Omental fat pad (tissue), 3 donors: ENCODE measurements at regions not wholly inside any gene's neighbourhood (a gene's known extent, or its start where the extent isn't known, plus 50 kb on each side); places are given as distances from the start of the nearest gene placed in this dataset.
A peak's percentile ranks its signal among the peaks of the same experiment; 100 is the strongest.

ENCODE experiments used
- ATAC-seq: fragments of 150-250 bp; one replicate; pipeline ENCODE4 v1.9.1; 2016; ENCODE audit warnings: mild to moderate bottlenecking, moderate library complexity; ENCODE audit not compliant: low FRiP score
- DNase-seq: peaks from one replicate; pipeline ENCODE4 v3.0.0-alpha.2; 2019; ENCODE audit warnings: low spot score
- CTCF ChIP-seq, 3 donors: fragments of 450-650 bp; IDR thresholded peaks; one replicate each; pipeline ENCODE4 v1.5.1; 2016 to 2017; ENCODE audit warnings: antibody characterized with exemption in 3 of 3, mild to moderate bottlenecking in 3 of 3, moderate library complexity in 2 of 3

- no peak for TF ChIP-seq CTCF (IDR thresholded peaks at IDR 0.05)
- ATAC-seq (no peak), DNase-seq (no peak)
These were observed 71.1 kb upstream of the UBL3 start for GRCh38 chr13:29921542-29921941.

DNA sequence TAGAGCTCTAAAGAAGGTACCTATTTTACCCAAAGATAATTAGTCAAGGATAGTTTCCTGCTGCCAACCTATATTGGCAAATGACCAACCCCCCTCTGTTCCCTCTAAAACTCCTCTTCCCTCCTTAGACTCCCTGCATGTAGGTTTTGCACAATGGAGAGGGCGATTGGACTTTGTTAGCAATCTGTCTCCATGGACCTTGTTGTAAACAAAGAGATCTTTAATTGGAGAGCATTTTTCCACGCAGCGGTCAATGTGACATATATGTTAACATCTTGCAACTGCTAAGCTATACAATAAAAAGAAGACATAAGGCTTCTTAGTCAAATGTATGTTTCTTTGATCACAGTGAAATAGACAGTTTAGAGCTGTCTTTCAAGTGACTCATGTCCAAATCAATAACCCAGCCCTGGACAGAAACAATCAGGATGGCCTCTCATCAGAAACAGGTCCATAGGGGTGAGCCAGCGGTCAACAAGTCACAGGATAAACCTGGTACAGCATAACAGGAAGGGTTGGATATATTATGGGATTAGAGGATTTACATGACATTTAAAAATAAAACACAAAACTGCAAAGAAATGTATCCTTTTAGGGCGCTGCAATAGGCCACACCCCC lies 69.7 kb upstream of the UBL3 start:
- no peak for TF ChIP-seq CTCF (IDR thresholded peaks at IDR 0.05)
- ATAC-seq (no peak), DNase-seq (no peak)

DNA sequence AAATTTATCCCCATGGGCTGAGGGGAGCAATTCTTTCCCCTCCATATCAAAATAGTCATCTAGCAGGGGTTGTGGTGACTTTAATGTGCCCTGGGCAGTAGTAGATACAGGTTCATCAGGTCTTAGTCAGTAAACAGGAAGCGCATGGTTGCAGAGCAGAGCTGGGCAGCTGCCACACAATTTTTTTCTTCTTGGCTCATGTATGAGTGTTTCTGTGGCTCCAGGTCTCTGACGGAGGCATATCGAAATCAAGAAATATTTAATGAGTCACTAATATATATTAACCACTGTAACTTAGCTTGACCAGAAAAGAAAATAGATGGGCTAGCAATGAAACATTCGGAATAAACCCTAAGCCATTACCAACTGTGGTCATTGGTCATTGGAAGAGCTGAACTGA lies 68.4 kb upstream of the UBL3 start:
- DNase-seq (no peak), ATAC-seq (peak; percentile 43)
- TF ChIP-seq CTCF (IDR thresholded peaks at IDR 0.05) = no peak

GRCh38 chr13:29917650-29918049 lies 67.2 kb upstream of the UBL3 start:
- TF ChIP-seq CTCF (IDR thresholded peaks at IDR 0.05) = no peak
- ATAC-seq (no peak), DNase-seq (no peak)

DNA sequence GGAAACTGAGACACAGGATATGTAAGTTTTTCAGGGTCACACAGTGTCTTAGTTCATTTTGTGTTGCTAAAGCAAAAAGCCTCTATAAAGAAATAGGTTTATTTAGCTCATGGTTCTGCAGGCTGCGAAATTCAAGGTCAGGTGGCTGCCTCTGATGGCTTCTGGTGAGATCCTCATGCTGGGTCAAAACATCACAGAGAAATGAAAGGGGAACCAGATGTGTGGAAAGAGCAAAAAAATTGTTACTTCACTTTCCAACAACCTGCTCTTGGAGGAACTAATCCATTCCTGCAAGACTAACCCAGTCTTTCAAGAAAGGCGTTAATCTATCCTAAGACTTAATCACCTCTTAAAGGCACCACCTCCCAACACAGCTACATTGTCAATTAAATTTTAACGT lies 64.2 kb upstream of the UBL3 start:
- DNase-seq = no peak
- no peak for TF ChIP-seq CTCF (IDR thresholded peaks at IDR 0.05)
- ATAC-seq = no peak

- TF ChIP-seq CTCF (IDR thresholded peaks at IDR 0.05) = no peak
- no peak for DNase-seq
- ATAC-seq = no peak
These were observed 61.5 kb upstream of the UBL3 start for GRCh38 chr13:29911781-29912418.

GRCh38 chr13:29909975-29910674 lies 59.7 kb upstream of the UBL3 start:
- ATAC-seq (no peak), DNase-seq (no peak)
- TF ChIP-seq CTCF (IDR thresholded peaks at IDR 0.05) = no peak
